Fibroblast of the conjunctiva (primary cell): ENCODE measurements at regions not wholly inside any gene's neighbourhood (a gene's known extent, or its start where the extent isn't known, plus 50 kb on each side); places are given as distances from the start of the nearest gene placed in this dataset.

Experiments
- DNase-seq: peaks from one replicate; pipeline ENCODE4 v3.0.0-alpha.2; 2010; ENCODE audit warnings: low read depth

DNA sequence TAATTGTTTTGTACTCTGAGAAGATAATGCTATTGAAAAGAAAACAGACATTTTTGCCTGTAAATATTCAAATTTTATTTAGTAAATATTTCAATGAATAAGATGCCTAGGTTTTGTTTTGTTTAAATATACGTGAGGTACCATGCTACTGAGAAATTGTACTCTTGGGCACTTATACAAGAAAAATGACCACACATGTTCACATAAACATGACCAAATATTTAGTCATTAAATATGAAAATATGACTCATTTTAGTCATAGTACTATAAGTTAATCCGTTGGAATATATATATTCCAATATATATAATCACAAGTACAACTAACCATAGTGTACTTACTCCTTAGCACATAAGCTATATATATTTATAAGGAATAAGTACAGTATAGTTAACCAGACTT lies 56.7 kb upstream of the ZNF804A start:
- no peak for DNase-seq

DNA sequence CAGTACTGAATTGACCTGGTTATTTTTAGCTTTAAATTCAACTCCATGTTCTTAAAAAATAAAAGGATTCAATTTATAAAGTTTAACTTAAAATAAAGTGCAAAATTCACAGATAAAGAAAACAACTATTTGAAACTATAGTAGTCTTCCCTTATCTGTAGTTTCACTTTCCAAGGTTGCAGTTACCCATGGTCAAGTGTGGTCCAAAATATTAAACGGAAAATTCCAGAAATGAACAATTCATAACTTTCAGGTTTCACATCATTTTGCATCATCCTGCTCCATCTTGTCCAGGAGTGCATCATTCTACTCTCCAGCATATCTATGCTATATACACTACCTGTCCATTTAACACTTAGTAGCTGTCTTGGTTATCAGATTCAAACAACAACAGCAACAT lies 54.5 kb upstream of the ZNF804A start:
- DNase-seq, result no peak
